NCI-H2196 treated with DMSO at 0.1 percent for 48 hours (cell line): ENCODE measurements at regions not wholly inside any gene's neighbourhood (a gene's known extent, or its start where the extent isn't known, plus 50 kb on each side); places are given as distances from the start of the nearest gene placed in this dataset.

Experiments
- DNase-seq: peaks from one replicate; lab custom pipeline; 2025; ENCODE audit not compliant: unreplicated experiment; lab: John Stamatoyannopoulos, UW

- no peak for DNase-seq
Observed at GRCh38 chr13:76027131-76027530, 391.0 kb downstream of the LMO7 start.

- no peak for DNase-seq
Observed at GRCh38 chr13:76025392-76025791, 389.3 kb downstream of the LMO7 start.

GRCh38 chr13:76024151-76024550 is 388.0 kb downstream of the LMO7 start:
- DNase-seq, result no peak

GRCh38 chr13:76023652-76024051 is 387.5 kb downstream of the LMO7 start:
- DNase-seq, result no peak

GRCh38 chr13:76020421-76020955 is 384.4 kb downstream of the LMO7 start:
- no peak for DNase-seq

- DNase-seq, result no peak
Observed at GRCh38 chr13:76019421-76020044, 383.4 kb downstream of the LMO7 start.

GRCh38 chr13:76017861-76018556 is 381.9 kb downstream of the LMO7 start:
- no peak for DNase-seq

- no peak for DNase-seq
Observed at GRCh38 chr13:76016799-76017400, 380.8 kb downstream of the LMO7 start.

GRCh38 chr13:76014406-76015318 is 378.5 kb downstream of the LMO7 start:
- DNase-seq, result no peak

- DNase-seq, result no peak
Observed at GRCh38 chr13:76012091-76012721, 376.1 kb downstream of the LMO7 start.

GRCh38 chr13:76009267-76009890 is 373.2 kb downstream of the LMO7 start:
- no peak for DNase-seq

GRCh38 chr13:76004416-76004815 is 368.3 kb downstream of the LMO7 start:
- DNase-seq, result no peak

- no peak for DNase-seq
Observed at GRCh38 chr13:76000131-76000530, 364.0 kb downstream of the LMO7 start.

GRCh38 chr13:75996582-75996981 is 360.5 kb downstream of the LMO7 start:
- DNase-seq, result no peak

GRCh38 chr13:75995966-75996365 is 359.8 kb downstream of the LMO7 start:
- no peak for DNase-seq

- no peak for DNase-seq
Observed at GRCh38 chr13:75993823-75994222, 357.7 kb downstream of the LMO7 start.

GRCh38 chr13:75993241-75993640 is 357.1 kb downstream of the LMO7 start:
- DNase-seq, result no peak

GRCh38 chr13:75986818-75987217 is 350.7 kb downstream of the LMO7 start:
- no peak for DNase-seq

- DNase-seq, result no peak
Observed at GRCh38 chr13:75985132-75985531, 349.0 kb downstream of the LMO7 start.

GRCh38 chr13:75978818-75979217 is 342.7 kb downstream of the LMO7 start:
- no peak for DNase-seq
